ENCODE measurements at regions not wholly inside any gene's neighbourhood (a gene's known extent, or its start where the extent isn't known, plus 50 kb on each side); places are given as distances from the start of the nearest gene placed in this dataset.
A peak's percentile ranks its signal among the peaks of the same experiment; 100 is the strongest.

DNA sequence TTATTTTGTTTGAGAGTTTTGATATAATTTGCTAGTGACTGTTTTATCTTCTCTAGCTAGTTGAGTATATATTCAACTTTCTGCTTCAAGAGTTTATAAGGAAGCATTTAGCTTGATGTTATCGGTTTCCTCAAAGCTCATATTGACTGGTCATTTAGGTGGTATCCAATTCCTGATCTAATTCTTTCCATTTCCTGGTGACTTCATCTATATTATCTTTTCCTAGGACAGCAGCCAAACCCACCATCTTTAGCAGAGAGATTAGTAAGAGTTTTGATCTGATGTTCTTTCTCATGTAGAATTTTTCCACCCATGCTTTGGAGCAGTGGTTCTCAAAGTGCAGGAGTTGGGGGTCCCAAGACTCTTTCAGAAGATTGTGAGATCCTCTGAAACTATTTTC lies 148.6 kb upstream of the STT3B start:
- DNase-seq (ENCODE audit: low read depth) = no peak

DNA sequence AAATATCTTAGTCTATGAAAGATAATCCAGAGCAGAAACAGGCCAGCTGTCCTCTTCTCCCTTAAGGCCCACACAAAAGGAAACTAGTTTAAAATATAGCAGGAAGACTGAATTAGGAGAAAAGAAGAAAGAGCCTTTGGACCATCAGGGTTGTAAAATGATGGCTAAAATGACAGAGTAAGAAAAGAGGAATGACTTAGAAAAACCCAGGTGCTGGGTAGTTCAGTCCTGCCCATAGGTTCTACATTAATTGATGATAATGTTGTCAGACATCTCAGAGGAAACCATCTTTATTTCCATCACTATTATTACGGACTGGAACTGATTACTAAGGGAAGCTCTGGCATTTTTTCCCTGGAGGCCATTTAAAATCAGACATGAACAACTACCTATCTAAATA lies 142.8 kb upstream of the STT3B start:
- no peak for DNase-seq (ENCODE audit: low read depth)

DNA sequence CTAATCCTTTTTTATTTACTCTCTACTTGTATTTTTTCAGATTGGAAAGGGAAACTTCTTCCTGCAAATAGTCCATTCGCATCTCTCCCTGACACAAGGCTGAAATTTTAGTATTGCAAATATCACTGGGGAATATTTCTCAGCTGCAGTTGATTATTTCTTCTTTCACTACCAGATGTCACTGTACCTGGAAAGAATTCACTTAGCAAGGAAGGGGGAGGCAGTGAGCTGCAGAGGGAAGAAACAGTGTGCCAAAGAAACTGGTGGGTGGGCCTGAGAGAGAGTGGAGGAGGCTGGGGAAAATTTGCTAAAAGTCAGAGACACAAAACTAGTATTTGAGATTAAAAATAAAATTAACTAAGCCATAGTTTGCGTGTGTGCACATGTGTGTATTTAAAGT lies 142.3 kb upstream of the STT3B start:
- DNase-seq (ENCODE audit: low read depth) = no peak

DNA sequence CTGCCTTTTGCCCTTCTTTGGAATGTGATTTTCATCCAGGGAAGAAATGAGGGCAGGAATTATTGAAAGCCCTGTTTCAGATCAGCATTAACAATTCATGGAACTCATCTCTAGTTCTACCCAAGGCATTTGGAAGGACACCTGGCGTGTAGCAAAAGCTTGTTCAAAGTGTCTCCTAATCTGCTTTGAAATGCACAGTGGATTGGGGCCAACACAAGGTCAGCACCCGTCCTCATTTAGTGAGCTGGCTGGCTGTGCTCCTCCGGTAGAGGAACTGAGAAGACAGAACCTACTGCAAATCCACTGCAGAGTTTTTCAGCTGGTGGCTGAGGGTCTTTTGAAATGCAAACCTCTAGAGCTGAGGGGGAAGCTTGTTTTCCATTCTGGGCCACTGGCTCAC lies 141.6 kb upstream of the STT3B start:
- DNase-seq (ENCODE audit: low read depth) = no peak

DNA sequence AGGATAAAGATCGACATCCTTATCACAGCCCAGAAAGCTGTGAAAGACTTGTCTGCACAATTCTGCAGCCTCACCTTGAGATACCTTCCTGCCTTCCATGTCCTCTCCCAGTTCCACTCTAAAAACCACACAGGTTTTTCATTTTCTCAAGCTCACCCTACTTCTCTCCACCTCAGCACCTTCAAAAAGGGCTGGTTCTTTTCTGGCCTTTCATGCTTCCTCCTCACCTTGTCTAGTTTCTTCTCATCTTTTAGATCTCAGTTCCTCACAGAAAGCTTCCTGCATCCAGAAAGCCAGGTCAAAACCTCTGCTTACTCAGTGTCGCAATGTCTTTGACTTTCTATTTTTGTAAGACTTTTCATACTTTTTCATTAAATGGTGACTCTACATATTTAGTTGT lies 140.2 kb upstream of the STT3B start:
- DNase-seq (ENCODE audit: low read depth) = no peak

DNA sequence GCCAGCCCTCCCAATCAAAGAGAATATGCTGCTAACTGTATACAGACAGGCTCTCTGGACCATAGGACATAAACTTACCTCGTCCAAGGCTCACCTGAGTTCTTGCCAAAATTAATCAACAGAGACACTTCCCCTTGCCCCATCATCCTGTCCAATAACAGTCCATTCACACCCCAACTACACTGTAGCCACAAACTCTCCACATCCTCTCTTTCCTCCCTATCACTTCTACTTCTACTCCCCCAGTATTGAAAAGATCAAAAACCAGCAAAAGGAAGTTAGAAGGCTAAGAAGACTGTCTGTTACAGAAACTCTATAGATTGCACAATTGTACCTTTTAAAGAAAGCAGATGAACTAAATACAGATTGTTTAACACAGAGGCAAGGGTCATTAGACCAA lies 133.5 kb upstream of the STT3B start:
- DNase-seq (ENCODE audit: low read depth) = no peak

DNA sequence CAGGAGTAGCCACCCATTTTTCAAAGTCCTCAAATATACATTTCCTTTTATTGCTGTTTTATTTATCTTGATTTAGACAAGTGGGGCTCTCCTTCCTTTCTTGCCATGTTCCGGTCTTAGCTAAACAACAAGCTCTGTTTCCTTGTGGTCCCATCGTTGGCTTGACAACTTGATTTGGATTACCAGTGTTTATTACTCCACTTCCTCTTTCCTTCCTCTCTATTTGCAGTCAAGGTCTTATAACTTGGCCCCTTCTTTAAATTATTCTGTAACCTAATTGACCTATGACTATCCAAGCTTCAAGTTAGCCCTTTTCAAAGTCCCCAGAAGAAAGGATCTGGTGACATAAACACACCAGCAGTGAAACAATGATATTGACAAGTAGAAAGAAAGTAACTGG lies 130.6 kb upstream of the STT3B start:
- no peak for DNase-seq (ENCODE audit: low read depth)

DNA sequence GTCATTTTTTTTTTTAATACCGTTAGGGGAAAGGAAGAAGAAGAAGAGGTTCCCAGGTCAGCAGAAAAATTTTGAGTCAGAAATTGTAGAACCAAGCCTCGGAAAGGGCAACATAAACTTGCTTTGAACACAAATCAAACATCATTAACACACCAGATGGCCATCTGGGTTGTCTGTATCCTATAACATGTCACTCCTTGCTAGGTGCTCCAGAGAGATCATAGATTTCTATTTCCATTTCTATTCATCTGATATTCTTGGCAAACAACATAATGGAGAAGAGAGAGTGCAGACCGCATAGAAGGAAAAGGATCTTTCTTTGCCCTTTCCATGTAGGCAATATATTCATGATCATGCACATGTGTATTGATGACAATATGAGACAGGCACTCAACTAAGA lies 129.5 kb upstream of the STT3B start:
- DNase-seq (ENCODE audit: low read depth) = no peak

DNA sequence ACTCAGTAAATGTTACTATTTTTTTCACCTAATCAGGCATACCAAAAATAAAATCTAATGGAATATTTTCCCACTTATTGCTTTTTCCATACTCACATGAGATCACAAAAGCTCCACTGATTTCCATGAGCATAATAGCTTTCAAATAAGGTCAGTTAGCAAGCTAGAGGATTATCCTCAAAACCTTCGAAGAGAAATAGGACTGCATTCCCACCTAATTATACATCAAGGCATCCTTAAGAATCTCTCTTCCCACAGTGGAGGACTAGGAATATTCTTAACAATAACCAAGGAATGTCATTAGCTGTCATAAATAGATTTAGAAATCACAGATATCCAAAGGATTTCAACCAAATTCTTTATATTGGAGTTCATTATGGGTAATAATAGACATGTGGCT lies 127.9 kb upstream of the STT3B start:
- DNase-seq (ENCODE audit: low read depth) = no peak

DNA sequence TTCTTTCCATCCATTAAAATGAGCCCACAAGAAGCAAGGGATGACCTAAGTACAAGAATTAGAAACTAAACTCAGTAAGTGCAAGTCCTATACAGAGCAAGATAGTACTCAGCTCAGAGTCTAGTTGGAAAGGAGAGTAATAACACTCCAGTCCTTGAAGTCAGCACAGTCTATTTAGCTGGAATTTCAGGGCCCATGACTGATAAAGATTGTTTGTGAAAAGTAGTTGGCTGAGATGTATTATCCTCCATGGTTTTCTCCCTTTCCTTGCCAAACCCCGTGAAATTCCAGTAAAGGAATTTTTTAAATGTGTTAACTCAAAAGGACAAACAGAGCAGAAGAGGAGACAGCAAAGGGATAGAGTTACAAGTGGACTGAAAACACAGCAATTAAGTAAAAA lies 127.2 kb upstream of the STT3B start:
- DNase-seq (ENCODE audit: low read depth) = no peak

DNA sequence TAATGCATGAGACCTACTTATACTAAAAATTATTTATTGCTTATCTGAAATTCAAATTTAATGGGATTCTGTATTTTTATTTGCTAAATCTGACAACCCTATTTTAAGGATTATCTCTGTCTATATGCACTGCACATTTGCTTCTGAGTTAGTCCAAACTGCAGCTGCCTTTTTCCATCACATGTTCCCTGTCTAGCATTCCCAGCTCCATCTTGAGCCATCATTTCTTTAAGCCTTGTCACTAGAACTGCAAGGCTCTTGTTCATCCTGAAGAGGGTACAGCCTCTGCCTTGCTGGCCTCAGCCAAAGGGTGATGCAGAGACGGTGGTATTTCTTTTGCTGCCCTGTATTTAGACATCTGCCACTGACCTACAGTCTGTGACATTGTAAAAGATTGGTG lies 125.8 kb upstream of the STT3B start:
- DNase-seq (ENCODE audit: low read depth) = no peak

DNA sequence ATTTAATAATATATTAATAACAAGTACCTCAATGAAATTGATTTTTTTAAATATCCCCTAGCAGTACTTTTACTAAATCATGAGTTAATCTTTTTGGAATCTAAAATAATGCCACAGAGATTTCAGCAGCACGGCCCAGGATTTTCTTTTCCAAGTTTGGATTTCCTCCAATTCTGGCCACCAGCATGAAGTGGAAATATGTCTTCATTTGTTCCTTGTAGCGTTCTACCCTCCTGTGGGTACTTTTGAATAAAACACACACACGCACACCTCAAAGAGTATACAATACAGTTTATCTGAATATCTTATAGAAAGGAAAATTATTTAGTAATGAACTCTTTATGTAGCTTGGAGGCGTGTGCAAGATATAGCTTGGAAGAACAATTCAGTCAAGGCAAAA lies 125.1 kb upstream of the STT3B start:
- DNase-seq (ENCODE audit: low read depth) = peak; percentile 39

DNA sequence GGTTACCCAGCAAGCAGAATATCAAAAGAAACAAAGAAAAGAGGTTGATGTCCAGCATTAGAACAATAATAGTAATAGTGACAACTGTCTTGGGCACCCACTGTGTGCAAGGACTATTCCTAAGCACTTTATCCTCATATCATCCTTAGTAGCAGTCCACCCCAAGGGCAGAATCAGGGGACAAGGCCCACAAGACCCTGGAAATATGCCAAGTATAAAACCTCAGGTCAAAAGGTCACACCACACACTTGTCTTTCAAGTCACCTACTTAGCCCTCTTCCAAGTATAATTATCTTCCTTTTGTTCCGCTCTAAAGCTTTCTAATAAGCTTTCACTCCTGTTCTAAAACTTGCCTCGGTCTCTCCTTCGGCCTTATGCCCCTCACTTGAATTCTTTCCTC lies 124.0 kb upstream of the STT3B start:
- DNase-seq (ENCODE audit: low read depth) = no peak

DNA sequence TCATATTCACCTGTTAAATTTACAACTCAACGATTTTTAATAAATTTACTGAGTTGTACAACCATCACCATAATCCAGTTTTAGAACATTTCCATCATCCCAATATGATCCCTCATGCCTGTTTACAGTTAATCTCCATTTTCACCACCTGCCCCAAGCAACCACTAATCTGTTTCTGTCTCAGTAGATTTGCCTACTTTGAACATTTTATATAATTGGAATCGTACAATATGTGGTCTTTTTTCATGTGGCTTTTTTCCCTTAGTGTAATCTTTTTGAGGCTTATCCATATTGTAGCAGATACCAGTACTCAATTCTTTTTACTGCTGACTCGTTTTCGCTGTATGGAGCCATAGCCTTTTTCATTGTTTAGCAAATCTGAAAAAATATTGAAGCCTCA lies 123.3 kb upstream of the STT3B start:
- no peak for DNase-seq (ENCODE audit: low read depth)

DNA sequence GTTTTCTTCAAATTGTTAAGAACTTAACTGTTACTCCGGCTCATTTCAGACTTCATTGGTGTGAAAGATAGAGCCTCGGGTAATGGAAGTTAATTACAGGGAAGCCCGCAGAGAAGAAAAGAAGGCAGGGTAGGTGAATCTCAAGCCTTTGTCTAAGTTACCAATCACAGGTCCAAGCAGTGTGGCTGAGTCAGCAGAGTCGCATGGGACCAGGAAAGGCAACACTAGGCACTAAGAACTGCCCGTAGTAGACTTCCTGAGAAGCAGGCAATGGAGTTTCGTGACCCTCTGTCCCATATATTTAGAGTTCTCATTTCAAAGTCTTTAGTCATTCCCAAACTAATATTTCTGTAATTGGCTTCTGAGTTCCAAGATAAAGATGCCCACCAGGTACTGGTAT lies 122.9 kb upstream of the STT3B start:
- no peak for DNase-seq (ENCODE audit: low read depth)

DNA sequence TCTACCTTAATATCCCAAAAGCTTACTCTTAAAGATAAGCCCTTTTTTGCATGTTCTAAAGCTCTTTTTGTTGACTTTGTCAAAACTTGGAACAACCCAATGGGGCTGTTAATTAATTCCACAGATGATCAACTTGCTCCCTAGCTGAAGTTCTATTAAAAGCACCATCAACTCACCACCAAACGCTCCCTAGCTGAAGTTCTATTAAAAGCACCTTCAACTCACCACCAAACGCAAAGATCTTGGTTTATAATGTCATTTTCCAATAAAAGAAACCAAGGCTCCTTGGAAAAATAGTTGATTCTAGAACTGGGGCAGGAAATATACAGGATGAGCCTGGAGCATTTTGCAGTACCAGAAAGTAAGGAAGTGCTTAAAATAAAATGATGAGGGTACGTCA lies 122.3 kb upstream of the STT3B start:
- DNase-seq (ENCODE audit: low read depth) = no peak

DNA sequence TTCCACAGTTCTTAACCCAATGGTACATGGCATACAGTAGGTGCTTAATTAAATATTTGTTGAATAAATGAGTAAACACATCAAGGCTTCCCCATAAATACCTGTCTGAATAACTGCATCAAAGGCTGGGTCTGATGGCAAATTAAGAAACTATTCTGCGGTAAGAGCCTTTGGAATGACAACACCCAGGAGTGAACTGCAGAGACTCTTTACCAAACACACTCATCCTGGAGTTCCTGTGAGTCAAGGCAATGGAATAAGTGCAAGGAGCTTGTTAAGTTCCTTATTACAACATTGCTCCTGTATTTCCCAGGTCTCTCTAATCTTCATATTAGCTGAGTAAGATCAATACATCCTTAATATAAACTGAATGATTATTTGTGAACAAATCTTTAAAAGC lies 119.9 kb upstream of the STT3B start:
- no peak for DNase-seq (ENCODE audit: low read depth)

DNA sequence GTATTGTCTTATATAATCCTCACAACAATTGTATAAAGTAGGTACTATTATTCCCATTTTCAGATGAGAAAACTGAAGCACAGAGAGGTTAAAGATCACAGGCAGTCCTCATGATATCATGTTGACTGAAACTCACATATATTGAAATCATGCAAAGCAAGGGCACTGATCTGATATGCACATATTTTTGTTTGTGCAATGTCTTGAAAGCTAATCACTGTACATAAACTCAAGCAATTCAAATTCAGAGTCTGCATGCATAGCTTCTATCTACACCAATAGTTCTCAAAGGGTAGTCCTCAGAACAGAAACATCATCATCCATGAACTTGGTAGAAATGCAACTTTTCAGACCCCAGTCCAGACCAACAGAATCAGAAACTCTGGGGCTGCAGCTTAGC lies 119.2 kb upstream of the STT3B start:
- no peak for DNase-seq (ENCODE audit: low read depth)

DNA sequence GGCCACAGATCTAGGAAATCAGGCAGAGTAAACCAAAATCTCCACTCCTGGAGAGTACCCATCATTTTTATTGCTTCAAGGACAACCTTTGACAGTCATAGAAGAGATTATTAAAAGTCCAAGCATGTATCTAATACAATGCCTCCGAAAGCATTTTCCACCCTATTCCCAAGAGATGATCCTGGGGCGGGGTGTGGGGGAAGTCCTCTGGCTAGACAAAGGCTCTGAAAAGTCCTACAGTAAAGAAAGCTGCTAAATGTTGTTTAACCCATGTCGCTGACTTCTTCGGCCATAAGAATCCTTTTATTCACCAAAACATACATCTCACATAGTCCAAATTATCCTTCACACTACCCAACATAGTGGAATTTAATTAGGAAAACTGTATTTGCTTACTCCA lies 115.7 kb upstream of the STT3B start:
- DNase-seq (ENCODE audit: low read depth) = no peak

DNA sequence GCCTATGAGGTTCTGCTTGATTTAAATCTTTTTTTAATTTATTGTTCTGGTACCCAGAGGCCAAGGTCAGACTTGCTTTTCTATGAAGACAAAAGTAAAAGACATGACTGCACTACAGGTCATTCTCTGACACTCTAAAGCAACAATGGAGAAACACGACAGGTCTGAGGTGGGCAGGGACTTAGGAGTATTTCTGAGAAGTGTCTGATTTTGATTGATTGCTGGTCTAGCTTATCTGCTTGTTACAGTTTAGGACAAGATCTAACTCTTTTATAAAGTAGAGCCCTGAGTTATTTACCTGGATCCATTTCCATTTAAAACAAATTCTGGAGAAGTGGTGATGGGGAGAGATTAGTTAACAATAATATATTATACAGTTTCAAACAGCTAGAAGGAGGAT lies 115.2 kb upstream of the STT3B start:
- no peak for DNase-seq (ENCODE audit: low read depth)

DNA sequence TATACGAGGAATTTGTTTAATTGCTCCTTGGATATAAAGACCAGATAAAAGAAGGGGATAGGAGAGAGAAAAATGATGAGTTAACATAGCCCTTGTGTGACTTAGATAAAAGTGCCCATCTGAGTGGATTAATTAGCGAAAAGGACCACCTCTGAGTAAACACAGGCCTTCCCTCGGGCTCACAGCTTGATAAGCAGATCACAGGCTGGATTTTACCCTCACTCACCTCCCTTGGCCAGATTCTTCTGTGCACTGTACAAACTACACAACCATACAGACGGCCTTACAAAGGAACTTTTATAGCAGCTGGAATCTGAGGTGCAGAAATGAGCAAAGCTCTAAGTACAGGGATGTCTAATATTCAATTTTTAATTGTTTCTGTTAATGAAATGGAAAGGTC lies 112.4 kb upstream of the STT3B start:
- DNase-seq (ENCODE audit: low read depth) = no peak

DNA sequence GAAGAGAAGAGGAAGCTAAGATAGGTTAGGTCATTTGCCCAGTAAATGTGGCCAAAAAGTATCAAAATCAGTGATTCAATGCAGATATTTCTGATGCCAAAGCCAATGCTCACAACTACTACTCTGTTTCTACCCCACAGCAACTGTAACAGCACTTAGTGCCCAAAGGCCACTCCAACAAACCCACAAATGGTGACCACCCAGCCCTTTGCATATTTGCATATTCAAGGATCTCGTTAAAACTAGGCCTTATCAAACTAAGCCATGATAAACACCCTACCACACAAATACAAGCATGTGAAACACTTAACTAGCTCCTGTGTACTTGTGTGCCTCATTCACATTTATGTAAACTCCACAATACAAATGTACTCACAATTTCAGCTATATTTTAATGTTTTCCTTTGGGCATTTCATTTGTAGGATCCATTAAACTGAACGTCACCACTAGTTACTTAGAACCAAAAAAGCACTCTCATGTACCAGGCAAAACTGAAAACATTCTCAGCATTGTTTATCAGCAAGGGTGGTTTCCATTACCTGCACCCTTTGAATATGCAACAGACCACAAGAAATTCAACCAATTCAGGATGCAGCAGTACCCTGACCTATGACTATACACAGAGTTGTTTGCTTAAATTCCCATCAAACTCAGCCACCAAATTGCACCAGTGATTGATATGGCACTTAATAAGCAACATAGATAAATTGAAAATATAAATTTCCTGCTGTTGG lies 111.2 kb upstream of the STT3B start:
- DNase-seq (ENCODE audit: low read depth) = no peak

DNA sequence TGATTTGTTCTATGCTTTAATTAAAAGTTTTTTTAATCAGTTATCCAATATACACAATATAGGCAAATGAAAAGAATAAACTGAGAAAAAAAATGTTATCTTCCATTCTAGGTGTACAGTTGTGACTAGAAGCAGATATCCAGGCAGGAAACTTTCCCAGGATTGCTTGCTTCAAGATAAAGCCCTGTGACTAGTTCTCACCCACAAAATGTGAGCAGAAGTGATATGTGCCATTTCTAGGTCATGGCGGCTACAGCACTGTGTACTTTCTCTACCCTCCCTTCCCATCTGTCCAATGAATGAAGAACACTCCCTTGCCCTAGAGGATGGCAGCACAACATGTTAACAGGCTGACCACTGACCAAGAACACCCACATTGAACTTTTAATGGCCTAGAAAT lies 110.5 kb upstream of the STT3B start:
- no peak for DNase-seq (ENCODE audit: low read depth)

DNA sequence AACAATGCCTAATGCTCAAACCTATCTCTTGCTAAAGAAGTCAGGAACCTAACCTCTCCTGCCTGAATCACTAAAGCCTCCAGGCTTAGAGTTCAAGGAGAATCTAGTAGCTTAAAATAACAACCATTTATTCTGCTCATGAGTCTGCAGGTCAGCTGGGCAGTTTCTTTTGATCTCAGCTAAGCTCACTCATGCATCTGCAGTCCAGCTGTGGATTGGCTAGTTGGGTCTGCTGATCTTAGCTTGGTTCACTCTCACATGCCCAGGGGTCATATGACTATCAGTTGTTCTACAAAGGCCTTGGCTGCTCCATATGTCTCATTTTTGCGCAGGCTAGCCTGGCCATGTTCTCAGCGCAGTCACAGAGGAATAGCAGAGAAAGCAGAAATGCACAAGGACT lies 109.2 kb upstream of the STT3B start:
- no peak for DNase-seq (ENCODE audit: low read depth)

DNA sequence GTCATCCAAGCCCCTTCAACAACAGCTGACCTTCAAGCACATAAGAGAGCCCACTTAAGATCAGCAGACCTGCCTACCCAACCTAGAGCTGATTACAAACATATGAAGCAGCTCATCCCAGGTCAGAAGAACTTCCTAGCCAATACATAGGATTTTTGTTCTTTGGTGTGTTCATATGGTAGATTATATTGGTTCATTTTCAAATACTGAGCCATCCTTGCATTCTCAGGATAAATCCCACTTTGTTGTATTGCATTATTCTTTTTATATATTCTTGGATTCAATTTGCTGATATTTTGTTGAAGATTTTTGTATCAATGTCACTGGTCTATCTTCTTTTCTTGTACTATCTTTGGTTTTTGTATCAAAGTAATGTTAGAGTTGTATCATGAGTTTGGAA lies 107.3 kb upstream of the STT3B start:
- no peak for DNase-seq (ENCODE audit: low read depth)

All from HS-27A (cell line).